HG02943 (cell line): ENCODE measurements at regions not wholly inside any gene's neighbourhood (a gene's known extent, or its start where the extent isn't known, plus 50 kb on each side); places are given as distances from the start of the nearest gene placed in this dataset.

Source experiments
- ATAC-seq: cut with Tn5 transposase; IDR thresholded peaks from one replicate; pipeline ENCODE4 v1.9.1; 2021; ENCODE audit warnings: mild to moderate bottlenecking, low read depth, moderate library complexity; ENCODE audit not compliant: unreplicated experiment

GRCh38 chr5:17428176-17428800, 69.7 kb upstream of the TAF11L2 start:
- no peak for ATAC-seq

GRCh38 chr5:17429353-17429752, 68.7 kb upstream of the TAF11L2 start:
- no peak for ATAC-seq

- no peak for ATAC-seq
Observed at GRCh38 chr5:17430241-17430640, 67.8 kb upstream of the TAF11L2 start.

- ATAC-seq: no peak
Observed at GRCh38 chr5:17431272-17432050, 66.6 kb upstream of the TAF11L2 start.

- no peak for ATAC-seq
Observed at GRCh38 chr5:17432569-17432968, 65.5 kb upstream of the TAF11L2 start.

- no peak for ATAC-seq
Observed at GRCh38 chr5:17433406-17433805, 64.6 kb upstream of the TAF11L2 start.

- ATAC-seq: no peak
Observed at GRCh38 chr5:17434982-17435381, 63.0 kb upstream of the TAF11L2 start.

GRCh38 chr5:17436350-17436749, 61.7 kb upstream of the TAF11L2 start:
- peak; percentile 47 for ATAC-seq

- peak; percentile 77 for ATAC-seq
Observed at GRCh38 chr5:17436761-17437221, 61.2 kb upstream of the TAF11L2 start.

GRCh38 chr5:17438027-17438426, 60.0 kb upstream of the TAF11L2 start:
- no peak for ATAC-seq

- ATAC-seq: no peak
Observed at GRCh38 chr5:17439956-17440355, 58.1 kb upstream of the TAF11L2 start.

- no peak for ATAC-seq
Observed at GRCh38 chr5:17440766-17441165, 57.3 kb upstream of the TAF11L2 start.

- ATAC-seq: no peak
Observed at GRCh38 chr5:17441351-17441750, 56.7 kb upstream of the TAF11L2 start.

GRCh38 chr5:17443333-17444130, 54.5 kb upstream of the TAF11L2 start:
- no peak for ATAC-seq

GRCh38 chr5:17444496-17444895, 53.5 kb upstream of the TAF11L2 start:
- no peak for ATAC-seq

- no peak for ATAC-seq
Observed at GRCh38 chr5:17445185-17445584, 52.8 kb upstream of the TAF11L2 start.
